ENCODE measurements at regions not wholly inside any gene's neighbourhood (a gene's known extent, or its start where the extent isn't known, plus 50 kb on each side); places are given as distances from the start of the nearest gene placed in this dataset.

DNA sequence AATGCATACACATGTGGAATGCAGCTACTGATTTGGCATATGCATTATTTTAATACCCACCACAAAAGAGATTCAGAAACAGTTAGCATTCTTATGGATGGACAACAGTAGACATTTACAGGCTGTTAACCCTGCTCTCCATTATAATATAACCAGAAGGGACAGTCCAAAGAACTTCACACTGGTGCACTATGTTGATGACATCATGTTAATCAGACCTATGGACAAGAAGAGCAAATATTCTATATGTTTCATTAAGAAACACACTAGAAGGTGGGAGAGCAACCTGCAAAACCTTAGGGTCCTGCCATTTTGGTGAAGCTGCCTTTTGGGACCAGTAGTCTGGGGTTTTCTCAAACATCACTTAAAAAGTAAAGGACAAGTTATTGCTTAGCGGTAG is 701.3 kb downstream of the UQCRFS1 start:
- H3K4me3 ChIP-seq (ENCODE audit: control insufficient read depth, low read depth, low read length) = no peak overlapping the region
- no peak for DNase-seq (ENCODE audit: low read depth)
- TF ChIP-seq, protein P1, sequence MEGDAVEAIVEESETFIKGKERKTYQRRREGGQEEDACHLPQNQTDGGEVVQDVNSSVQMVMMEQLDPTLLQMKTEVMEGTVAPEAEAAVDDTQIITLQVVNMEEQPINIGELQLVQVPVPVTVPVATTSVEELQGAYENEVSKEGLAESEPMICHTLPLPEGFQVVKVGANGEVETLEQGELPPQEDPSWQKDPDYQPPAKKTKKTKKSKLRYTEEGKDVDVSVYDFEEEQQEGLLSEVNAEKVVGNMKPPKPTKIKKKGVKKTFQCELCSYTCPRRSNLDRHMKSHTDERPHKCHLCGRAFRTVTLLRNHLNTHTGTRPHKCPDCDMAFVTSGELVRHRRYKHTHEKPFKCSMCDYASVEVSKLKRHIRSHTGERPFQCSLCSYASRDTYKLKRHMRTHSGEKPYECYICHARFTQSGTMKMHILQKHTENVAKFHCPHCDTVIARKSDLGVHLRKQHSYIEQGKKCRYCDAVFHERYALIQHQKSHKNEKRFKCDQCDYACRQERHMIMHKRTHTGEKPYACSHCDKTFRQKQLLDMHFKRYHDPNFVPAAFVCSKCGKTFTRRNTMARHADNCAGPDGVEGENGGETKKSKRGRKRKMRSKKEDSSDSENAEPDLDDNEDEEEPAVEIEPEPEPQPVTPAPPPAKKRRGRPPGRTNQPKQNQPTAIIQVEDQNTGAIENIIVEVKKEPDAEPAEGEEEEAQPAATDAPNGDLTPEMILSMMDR (IDR thresholded peaks at IDR 0.05; ENCODE audit: control insufficient read depth, insufficient read depth, low read depth, low read length, missing control alignments) = no peak

DNA sequence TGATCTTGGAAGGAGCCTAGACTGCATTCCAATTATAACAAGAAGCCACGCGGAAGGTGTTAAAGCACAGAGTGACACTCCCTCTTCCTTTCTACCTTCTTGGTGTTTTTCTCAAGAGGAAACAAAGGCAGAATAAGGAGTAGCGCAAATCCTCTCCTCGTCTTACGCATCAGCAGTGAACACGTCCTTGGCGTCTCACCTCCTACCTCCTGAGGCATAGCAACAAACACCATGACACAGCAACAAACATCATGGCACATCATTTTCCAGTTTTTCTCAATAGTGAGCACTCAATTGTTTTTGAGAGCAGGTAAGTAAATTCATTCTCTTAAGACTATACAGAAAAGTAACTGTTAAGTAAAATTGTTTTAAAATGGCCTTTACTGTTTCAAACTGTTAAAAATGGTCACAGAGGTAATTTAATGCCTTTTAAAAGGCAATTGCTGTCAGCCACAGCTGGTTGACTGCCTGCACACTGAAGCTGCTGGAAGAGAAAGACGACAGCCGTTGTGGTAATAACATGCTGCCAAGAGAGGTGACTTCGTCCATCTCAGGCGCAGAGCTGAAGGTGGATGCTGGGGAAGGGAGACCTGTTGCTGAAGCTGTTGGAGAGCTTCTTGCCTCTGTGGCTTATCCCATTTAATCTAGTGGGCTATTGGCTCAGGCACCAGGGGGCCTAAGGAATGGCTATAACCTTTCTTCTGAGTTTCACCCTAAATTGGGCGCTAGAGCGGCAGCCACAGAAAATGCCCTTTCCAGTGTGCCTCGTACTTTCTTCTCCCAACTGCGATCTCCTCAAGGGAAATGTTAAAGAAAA is 703.7 kb downstream of the UQCRFS1 start:
- DNase-seq (ENCODE audit: low read depth) = no peak
- TF ChIP-seq, protein P1 (IDR thresholded peaks at IDR 0.05; ENCODE audit: control insufficient read depth, insufficient read depth, low read depth, low read length, missing control alignments) = no peak
- no peak overlapping the region for H3K4me3 ChIP-seq (ENCODE audit: control insufficient read depth, low read depth, low read length)

DNA sequence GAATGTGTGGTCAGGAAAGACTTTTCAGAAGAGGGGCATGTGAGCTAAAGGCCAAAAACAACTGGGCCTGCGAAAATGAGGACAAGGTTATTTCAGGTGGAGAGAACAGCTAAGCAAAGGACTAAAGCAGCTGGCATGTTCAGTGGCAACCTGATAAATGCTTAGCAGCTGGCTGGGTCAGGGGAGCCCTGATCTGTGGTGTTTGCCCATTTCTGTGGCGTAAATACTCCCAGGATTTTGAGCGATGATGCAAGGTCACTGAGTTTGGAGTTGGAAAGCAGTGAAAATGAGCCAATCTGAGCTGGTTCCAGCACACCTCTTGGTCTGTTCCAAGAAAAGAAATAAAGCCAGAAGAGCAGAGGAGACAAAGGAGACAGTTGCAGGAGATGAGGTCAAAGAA is 704.3 kb downstream of the UQCRFS1 start:
- TF ChIP-seq, protein P1 (IDR thresholded peaks at IDR 0.05; ENCODE audit: control insufficient read depth, insufficient read depth, low read depth, low read length, missing control alignments) = no peak
- no peak for DNase-seq (ENCODE audit: low read depth)
- no peak overlapping the region for H3K4me3 ChIP-seq (ENCODE audit: control insufficient read depth, low read depth, low read length)

DNA sequence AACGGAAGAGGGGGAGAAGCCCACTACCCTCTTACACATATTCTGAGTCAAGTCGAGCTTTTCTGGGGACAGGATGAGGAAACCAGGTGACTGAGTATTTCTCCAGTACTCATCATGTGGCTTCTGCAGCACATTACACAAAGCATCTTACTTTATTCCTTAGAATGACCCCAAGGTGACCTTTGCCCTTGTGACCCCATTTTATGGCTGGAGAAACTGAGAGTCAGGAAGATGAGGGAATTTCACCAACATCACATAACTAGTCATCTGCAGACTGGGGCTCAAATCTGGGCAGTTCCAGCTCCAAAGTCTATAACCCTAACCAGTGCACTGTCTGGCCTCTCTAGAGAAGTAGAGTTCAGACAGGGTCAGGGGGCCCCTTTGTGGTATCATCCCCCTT is 707.0 kb downstream of the UQCRFS1 start:
- no peak for DNase-seq (ENCODE audit: low read depth)
- no peak overlapping the region for H3K4me3 ChIP-seq (ENCODE audit: control insufficient read depth, low read depth, low read length)
- TF ChIP-seq, protein P1 (IDR thresholded peaks at IDR 0.05; ENCODE audit: control insufficient read depth, insufficient read depth, low read depth, low read length, missing control alignments) = no peak

DNA sequence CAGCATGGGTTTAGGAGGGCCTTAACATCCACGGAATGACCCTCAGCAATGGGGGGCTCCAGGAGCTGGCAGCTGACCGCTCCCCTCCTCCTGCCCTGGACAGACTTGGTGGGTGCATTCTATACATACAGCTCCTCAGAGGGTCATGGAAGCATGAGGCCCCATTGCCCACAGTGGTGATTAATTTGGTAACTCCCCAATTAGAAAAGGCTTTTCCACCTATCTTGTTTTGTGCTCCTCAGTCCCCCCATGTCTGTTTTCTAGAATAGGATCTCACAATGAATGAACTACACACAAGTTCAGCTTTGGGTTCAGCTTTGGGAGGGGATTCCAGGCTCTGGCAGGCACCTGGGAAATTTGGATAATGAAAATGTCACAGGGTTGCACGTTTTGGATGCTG is 707.8 kb downstream of the UQCRFS1 start:
- no peak overlapping the region for H3K4me3 ChIP-seq (ENCODE audit: control insufficient read depth, low read depth, low read length)
- TF ChIP-seq, protein P1 (IDR thresholded peaks at IDR 0.05; ENCODE audit: control insufficient read depth, insufficient read depth, low read depth, low read length, missing control alignments) = no peak

DNA sequence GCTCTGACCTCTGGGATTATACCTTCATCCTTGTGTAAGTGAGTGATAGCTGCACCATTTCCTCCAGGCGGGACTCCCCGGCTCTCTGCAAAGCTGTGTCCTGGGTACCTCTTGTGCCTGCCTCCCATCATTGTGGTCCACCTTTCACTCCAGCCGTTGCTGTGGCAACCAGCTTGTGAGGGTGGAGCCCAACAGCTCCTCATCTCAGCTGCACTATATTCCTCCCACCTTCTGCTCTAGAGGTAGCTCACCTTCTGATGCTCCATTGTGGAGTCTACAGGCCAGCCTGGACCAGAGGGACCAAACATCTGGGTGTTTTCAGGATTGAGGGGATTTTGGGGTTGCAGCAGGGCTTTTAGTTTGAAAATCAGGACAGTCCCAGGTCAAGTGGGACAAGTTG is 708.2 kb downstream of the UQCRFS1 start:
- TF ChIP-seq, protein P1 (IDR thresholded peaks at IDR 0.05; ENCODE audit: control insufficient read depth, insufficient read depth, low read depth, low read length, missing control alignments) = no peak
- no peak for DNase-seq (ENCODE audit: low read depth)
- no peak overlapping the region for H3K4me3 ChIP-seq (ENCODE audit: control insufficient read depth, low read depth, low read length)

More for the DNA sequence above, 707.8 kb downstream of the UQCRFS1 start:
- DNase-seq (ENCODE audit: low read depth) = no peak
